ENCODE measurements at regions not wholly inside any gene's neighbourhood (a gene's known extent, or its start where the extent isn't known, plus 50 kb on each side); places are given as distances from the start of the nearest gene placed in this dataset.

DNA sequence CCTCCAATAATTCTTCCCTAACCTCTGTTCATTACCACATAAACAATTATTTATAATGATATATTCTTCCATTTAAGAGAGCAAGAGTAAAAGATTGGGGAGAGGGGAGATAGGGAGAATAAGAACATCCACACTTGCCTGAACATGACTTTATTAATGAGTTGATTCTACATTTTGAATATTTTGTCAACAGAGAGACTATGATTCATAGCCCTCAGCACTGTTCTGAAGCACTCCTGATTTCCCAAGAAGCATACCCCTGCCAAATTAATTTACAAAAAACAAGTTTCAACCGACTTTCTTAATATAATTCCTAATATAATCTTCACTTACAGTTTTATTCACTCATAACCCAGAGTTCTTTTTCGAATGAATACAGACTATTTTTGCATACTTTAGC, 828.8 kb downstream of the ROBO2 start:
- DNase-seq (ENCODE audit: low spot score) = no peak

DNA sequence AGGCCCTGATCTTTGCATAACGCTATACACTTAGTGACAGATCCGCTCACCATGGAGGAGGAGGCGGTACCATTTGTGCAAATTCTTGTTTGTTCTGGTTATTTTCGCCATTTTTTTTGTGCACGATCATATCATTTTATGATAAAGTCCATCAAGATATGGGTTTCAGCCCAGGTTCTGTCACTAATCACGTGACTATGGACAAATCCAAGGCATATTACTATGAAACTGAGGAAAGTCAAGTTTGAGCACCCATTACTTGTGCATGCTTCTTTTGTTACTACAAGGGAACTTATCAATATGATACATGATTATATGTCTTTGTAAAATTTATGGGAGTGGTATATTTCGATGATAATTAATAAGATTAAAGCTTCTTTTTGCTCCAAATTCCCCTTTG, 829.5 kb downstream of the ROBO2 start:
- DNase-seq (ENCODE audit: low spot score) = no peak

- no peak for DNase-seq (ENCODE audit: low spot score)
Observed at GRCh38 chr3:77871436-77871835, 831.5 kb downstream of the ROBO2 start.

DNA sequence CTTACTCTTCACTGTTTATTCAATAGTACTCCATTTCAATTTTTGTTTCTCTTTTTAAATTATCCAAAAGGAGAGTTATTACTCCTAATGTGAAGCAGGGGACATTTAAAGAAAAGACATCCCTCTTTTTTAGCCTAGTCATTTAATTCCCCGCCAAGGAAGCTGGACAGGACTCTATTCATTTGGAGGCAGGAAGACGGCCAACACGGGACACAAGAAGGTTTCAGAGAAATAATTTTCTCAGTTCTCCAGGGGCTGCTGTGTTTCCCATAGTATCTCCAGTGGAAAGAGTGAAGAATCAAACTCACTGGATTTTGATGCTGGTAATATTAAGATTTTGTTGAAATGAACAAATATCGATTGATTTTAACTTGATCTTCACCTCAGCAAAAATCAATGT, 833.7 kb downstream of the ROBO2 start:
- DNase-seq (ENCODE audit: low spot score) = no peak

- DNase-seq (ENCODE audit: low spot score) = no peak
Observed at GRCh38 chr3:77885381-77885780, 845.5 kb downstream of the ROBO2 start.

DNA sequence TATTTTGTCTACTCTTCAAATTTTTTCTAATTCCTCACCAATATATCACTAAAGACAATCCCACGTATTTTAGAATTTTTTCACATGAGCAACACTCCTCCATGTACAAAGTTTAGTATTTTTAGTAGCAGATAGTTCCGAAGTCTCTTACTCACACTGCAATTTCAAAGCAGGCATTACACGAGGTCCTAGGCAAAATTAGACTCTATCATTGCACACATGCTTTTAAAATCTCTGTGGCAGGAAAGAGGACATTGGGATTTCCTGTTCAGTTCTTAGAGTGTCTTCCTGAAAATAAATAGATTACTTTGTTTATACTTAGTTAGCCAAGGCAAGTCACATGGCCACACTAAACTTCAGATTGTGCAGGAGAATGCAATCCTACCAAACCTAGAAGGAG, 847.7 kb downstream of the ROBO2 start:
- no peak for DNase-seq (ENCODE audit: low spot score)

GRCh38 chr3:77889616-77890015, 849.7 kb downstream of the ROBO2 start:
- no peak for DNase-seq (ENCODE audit: low spot score)

DNA sequence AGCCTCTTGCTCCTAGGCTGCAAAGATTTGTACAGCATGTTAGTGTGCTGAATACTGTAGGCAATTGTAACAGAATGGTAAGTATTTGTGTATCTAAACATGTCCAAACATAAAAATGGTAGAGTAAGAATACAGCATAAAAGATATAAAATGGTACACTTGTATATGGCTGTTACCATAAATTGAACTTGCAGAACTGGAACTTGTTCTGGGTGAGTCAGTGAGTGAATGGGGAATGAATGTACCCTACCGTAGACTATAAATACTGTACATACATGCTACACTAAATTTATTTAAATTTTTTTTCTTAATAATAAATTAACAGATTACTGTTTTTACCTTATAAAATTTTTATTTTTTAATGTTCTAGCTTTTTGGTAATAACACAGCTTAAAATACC, 858.7 kb downstream of the ROBO2 start:
- no peak for DNase-seq (ENCODE audit: low spot score)

DNA sequence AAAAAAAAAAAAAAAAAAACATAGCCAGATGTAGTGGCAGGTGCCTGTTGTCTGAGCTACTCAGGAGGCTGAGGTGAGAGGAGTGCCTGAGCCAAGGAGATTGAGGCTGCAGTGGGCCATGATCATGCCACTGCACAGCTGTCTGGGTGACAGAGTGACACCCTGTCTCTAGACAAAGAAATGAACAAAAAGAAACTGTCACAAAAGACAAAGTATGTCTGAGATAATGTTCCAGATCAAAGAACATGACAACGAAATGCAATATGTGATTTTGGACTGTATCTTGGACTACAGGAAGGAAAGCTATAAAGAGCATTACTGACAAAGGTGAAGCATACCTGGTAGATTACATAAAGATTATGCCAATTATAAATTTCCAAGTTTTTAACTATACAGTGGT, 862.8 kb downstream of the ROBO2 start:
- no peak for DNase-seq (ENCODE audit: low spot score)

DNA sequence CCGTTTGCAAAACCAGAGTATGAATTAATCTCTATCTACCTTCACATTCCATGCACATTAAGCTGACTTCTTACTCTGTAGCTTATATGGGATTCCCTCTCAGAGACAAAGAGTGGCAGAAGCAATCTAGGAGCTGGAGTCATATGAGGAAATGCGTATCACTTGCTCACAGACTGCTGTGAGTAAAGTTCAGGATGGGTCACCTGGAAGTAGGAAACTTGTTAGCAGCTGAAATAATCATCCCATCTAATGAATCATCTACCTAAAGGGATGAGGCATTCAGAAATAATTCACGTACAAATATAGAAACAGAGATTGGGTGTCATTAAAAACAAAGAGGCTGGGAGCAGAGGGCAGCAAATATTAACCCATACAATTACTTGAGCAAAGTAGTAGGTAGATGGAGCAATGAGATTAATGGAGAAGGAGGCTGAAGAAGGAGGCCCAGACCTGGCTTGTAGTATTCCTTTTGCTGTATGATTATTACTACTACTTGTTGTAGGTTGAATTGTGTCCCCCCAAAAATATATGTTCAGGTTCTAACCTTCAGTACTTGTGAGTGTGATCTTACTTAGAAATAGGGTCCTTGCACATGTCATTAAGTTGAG, 866.3 kb downstream of the ROBO2 start:
- DNase-seq (ENCODE audit: low spot score) = no peak

GRCh38 chr3:77913524-77914174, 873.8 kb downstream of the ROBO2 start:
- no peak for DNase-seq (ENCODE audit: low spot score)

GRCh38 chr3:77915336-77915735, 875.4 kb downstream of the ROBO2 start:
- no peak for DNase-seq (ENCODE audit: low spot score)

DNA sequence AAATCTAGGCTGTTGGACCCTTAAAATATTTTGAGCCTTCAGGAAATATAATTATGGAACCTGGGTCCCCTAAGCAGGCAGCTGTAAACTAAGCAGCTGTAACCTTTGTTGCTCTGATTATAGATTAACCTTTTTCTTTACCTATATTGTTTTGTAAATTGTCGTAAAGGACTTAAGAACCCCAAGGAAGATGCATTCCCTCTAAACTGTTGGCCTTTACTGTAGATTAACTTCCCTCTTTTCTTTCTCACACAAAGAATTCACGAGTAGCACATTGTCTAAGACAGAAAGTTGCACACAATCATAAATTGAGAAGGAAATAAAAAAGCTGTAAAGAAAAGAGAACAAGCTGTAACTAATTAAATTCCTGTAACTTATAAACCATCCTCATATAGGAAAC, 877.3 kb downstream of the ROBO2 start:
- DNase-seq (ENCODE audit: low spot score) = no peak

DNA sequence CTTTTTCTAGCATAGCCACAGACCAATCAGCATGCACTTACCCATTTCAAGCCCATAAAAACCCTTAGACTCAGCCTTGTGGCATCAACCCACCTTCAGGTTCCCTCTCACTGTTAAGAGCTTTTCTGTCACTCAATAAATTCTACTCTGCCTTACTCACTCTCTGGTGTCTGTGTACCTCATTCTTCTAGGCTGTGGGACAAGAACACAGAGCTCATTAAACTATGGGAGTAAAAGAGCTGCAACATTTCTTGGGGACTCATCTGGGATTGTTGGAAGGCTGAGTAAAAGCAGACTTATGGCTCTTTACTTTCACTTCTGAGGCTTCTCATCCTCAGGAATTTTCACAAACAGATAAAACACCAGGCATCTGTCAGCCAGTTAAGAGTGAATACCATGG, 879.3 kb downstream of the ROBO2 start:
- no peak for DNase-seq (ENCODE audit: low spot score)

GRCh38 chr3:77931255-77932009, 891.5 kb downstream of the ROBO2 start:
- DNase-seq (ENCODE audit: low spot score) = no peak

DNA sequence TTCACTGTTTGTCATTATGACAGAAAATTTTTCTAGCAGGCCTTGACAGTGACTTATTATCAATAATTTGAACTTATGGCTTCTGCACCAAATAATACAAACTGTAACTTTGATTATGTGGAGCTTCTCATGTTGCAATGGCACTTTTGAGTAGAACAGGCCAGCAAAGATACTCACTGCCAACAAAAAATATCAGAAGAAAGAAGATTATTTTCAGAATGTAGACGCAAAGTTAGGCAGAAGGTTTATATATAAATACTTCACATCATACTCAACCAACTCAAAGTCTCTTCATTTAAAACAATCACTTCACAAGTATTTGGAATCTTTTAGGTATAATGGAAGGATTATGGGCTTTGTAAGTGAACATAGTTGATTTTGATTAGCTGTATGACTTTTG, 893.0 kb downstream of the ROBO2 start:
- no peak for DNase-seq (ENCODE audit: low spot score)

DNA sequence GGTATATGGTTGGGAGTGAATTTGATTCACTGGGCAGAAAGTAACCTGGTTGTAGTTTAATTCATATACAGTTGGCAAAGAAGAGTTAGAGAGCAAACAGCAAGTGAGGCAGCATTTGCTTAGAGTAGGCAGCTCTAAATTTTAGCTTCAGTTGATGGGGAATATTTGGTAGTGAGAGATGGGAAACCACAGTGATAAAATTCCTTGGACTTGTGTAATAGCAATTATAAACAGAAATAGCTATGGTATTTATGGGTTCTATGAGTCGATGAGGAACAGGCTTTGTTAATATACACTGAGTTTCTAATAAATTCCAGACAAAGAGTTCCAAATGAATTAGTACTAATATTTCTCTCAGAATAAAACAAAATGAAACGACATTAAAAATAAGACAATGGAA, 894.0 kb downstream of the ROBO2 start:
- DNase-seq (ENCODE audit: low spot score) = no peak

- no peak for DNase-seq (ENCODE audit: low spot score)
Observed at GRCh38 chr3:77935418-77935817, 895.5 kb downstream of the ROBO2 start.

- no peak for DNase-seq (ENCODE audit: low spot score)
Observed at GRCh38 chr3:77939726-77940125, 899.8 kb downstream of the ROBO2 start.

DNA sequence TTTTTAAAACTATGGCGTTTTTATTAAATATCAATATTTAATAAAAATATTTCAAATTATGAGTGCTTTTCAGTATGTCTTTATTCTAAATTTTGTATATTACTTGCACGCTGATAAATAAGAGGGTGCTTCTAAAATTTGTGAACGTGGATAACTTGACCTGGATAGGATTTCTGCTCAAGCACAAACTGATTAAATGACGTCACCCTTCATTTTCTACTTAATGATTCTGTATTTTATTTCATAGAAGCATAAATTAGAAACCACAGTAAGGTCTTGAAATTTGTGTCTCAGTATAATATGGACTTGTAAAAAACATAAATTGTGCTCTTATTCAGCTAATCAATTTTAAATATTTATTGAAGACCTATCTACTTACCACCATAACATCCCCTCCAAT, 903.7 kb downstream of the ROBO2 start:
- no peak for DNase-seq (ENCODE audit: low spot score)

DNA sequence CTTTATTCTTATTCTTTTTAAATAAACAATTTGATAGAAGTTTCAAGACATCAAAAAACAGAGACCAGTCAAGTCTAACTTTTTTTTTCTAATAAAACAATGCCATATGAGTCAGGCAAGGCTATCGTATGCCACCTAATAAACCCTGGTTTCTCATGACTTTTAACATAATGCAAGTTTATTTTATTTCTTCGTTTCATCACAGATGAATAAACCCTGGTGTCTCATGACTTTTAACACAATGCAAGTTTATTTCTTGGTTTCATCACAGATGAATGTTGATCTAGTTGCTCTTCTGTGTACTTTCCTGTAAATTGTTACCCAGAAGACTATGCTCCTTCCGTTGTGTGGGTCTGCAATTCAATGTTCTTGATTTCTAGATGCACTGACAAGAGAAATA, 905.4 kb downstream of the ROBO2 start:
- no peak for DNase-seq (ENCODE audit: low spot score)

DNA sequence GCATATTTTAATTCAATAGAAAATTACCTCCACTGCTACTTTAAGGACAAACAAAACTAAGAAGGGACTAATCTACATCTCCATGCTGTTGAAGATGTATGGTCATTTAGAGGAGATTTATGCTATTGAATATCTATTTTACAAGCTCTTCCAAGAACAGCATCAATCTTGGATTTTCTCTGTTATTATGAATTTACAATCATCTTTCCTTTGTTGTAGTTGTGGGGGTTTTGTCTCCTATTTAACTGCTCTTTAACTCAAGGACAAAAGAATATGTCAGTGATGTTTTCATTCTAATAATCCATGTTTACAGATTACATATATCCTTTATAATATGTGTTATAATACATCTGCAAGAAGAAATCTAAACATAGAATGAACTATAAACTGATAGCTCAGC, 907.8 kb downstream of the ROBO2 start:
- no peak for DNase-seq (ENCODE audit: low spot score)

GRCh38 chr3:77967621-77968020, 927.7 kb downstream of the ROBO2 start:
- DNase-seq (ENCODE audit: low spot score) = no peak

DNA sequence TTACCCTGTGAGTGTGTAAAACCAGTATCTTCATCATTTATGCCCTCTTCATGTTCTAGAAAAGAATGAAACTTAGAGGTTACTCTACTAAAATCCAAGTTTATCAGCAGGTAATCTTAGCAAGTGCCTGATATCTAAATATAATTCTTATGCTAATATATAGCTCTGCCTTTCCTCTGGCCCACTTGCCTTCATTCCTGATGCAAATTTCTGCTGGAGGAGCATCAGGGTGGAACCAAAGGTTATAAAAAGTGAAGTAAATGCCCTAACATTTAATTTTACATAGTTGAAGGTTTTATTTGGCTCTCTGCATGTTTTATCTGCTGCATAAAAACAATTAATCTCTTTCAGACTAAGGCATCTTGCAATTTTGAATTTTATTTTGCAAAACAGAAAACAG, 936.2 kb downstream of the ROBO2 start:
- DNase-seq (ENCODE audit: low spot score) = no peak
